GM21619 (cell line): ENCODE measurements at regions not wholly inside any gene's neighbourhood (a gene's known extent, or its start where the extent isn't known, plus 50 kb on each side); places are given as distances from the start of the nearest gene placed in this dataset.

Experiments
- ATAC-seq: cut with Tn5 transposase; IDR thresholded peaks from one replicate; pipeline ENCODE4 v1.9.1; 2021; ENCODE audit not compliant: unreplicated experiment

DNA sequence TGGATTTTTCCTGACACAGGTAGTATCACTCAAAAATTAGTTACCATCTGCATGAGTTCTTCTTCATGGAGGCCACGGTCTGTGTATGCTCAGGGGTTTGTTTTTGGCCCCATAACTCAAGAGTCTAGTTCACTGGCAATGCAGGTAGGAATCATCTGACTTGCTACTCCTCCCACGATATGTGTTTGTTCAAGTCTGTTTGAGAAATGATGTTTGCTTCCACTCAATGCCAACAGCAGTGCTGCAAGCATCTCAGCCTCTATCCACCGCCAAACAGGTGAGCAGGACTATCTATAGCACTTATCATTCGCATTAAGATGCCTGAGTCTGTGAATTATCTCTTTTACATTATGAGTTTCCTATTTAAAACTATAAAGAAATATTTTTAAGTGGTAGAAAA, 264.8 kb upstream of the PTGER4 start:
- ATAC-seq = no peak

- ATAC-seq = no peak
These were observed 266.0 kb upstream of the PTGER4 start for GRCh38 chr5:40413743-40414142.

DNA sequence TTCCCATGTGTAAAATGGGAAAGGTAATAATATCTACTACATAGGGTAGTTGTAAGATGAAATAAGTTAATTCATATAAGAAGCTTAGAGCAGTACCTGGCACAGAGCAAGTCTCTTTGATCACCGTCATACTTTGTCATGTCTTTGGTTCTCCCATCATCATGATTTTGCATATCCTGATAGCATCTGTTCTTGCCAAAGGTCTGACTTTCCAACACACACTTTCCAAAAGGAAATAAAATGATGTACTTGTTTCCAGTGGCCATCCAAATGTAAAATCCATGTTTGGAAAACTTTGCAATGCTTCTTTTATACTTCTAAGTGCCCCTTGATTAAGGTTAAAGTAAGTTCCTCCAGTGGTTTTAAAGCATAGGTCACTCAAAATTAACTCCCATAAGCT, 266.9 kb upstream of the PTGER4 start:
- ATAC-seq = no peak

DNA sequence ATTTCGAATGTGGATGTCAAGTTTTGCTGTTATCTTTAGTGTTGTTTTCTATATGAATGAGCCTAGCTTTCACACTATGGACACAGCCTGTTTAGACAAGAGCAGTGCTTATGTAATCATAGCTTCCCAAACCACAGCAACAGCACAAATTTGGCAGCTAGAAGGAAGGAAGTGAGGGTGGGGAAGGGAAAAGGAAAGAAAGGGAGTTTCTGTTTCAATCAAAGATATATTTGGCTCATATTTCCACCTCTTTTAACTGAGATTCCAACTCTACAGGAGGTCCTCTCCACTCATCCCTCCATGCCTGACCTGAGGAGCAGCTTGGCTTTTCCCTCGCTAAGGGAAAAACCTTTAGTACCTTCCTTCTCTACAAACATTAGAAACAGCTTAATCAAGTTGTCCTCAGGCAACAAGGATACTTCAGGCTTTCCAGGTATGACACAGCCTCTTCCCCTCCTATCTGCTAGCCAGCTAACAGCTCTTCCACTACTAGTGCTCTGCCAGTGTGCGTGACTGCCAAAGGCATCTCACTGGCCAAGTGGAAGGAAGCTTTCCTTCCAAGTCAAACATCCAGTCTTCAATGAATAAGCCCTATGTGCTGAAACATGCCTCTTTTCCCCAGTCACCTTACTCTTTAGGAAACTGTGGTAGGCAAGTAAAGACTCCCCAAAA, 268.6 kb upstream of the PTGER4 start:
- ATAC-seq = no peak

DNA sequence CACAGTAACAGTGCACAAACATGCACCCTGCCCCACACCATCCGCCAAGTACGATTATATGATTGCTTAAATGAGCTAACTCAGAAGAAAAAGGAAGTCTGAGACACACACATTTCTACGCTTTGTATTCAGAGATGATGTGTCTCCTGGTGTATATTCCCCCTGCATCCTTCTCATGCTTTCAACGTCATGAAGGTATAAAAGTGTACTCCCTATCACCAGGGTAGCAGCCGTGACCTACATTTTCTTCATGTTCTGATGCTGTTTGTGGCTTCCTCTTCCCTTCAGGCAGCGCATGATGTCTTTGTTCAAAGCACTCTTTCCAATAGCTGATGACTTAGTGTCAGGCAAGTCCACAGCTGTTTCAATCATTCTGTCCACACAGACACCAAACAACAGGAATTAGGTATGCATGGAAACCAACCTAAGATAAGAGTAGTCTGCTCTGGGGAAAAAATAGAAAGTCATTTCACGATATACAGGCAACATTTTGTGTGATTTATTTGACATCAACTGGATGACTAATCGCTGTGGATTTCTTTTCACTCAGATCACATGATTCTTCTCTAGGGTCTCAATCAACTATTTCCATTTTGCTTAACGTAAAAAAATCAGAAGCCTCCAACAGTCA, 269.4 kb upstream of the PTGER4 start:
- ATAC-seq = no peak

DNA sequence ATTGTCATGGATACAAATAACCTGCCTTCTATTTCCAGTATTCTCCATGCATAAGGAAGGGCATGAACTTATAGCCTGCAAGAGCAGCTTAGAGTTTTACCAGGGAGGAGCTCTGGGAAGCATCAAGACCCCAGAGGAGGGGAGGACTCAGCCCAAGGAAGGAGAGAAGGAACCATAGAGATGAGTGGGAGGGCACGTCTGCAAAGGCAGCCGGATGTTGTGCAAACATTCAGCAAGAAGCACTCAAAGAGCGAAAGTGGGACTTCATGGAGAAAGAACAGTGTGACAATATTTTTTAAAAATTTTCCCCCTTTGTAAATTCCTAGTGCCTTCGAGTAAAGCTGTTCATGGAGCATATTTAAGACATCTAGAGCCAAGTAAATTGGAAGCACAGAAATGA, 270.1 kb upstream of the PTGER4 start:
- ATAC-seq = no peak

DNA sequence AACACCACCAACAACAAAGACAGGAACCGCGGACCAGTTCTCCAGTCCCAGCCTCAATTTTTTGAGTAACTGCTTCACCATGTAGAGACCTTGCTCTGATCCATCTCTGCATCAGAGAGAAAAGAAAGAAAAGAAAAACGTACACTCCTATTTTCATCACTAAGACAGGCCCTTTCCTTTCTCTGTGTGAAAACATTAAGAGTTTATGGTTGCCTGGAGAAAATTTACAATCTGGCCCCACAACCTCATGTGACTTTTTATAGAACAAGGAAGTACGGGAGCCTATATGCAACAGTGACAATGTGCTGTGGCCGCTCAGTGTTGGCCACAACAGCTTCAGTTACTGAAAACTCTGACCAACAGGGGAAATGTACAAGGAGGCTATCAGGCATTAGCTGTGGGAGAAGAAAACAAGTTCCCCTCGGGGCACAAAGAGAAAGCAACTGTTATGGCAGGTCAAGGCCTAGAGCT, 272.9 kb upstream of the PTGER4 start:
- no peak for ATAC-seq

- ATAC-seq = no peak
These were observed 273.5 kb upstream of the PTGER4 start for GRCh38 chr5:40405996-40406740.

GRCh38 chr5:40405230-40405629, 274.5 kb upstream of the PTGER4 start:
- no peak for ATAC-seq

DNA sequence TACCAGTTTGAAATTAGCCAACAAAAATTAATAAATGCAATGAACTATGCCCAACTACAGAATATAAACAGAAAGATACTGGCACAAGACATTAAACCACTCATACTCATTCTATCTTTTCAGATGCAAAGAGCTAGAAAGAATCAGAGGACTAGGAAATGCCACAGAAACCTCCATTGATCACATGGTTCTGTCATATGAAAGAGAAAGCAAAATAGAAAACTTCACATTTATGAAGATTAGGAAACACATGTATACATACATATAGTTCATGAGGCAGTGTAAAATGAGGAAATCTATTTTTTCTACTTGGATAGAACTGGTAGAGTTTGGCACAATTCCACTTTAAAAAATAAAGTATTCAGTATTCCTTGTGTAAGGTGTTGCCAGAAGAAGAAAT, 275.1 kb upstream of the PTGER4 start:
- ATAC-seq = peak; percentile 63

GRCh38 chr5:40402007-40402364, 277.7 kb upstream of the PTGER4 start:
- no peak for ATAC-seq

- peak; percentile 69 for ATAC-seq
These were observed 278.3 kb upstream of the PTGER4 start for GRCh38 chr5:40401284-40402006.

DNA sequence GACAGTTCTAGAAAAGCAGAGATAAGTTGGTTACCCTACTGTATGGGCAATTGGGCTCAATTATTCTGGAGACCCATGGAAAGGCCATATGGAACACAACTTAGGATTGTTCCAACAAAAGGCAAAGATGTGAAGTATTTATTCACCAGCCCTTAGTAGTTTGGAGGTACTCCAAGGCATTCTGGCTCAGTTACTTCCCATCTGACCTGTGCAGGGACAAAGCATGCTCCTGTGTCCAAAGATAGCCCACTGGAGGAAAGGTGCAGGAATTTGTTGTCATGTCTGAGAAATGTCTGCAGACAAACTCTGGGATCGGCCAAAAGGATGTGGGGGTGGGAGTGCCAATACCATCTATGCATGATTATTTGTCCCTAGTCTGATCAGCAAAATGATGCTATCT, 279.5 kb upstream of the PTGER4 start:
- ATAC-seq = no peak

- ATAC-seq = no peak
These were observed 280.4 kb upstream of the PTGER4 start for GRCh38 chr5:40399349-40399748.

DNA sequence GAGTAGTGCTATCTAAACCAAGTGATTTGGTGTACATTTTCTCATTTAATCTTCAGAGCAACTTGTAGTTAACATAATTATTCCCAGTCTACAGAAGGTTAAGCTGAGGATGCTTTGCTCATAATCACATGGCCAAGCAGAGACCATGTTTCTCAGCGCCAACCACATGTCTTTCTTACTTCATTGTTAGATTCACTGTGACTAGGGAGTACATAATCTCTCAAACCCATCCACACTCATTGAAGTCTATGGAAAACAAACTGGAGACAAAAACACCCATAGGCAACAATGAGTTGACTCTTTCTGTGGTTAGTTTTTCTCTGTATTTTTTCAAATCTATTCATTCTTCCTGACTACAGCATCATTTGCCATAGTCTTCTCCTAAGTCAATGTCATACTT, 281.7 kb upstream of the PTGER4 start:
- no peak for ATAC-seq

DNA sequence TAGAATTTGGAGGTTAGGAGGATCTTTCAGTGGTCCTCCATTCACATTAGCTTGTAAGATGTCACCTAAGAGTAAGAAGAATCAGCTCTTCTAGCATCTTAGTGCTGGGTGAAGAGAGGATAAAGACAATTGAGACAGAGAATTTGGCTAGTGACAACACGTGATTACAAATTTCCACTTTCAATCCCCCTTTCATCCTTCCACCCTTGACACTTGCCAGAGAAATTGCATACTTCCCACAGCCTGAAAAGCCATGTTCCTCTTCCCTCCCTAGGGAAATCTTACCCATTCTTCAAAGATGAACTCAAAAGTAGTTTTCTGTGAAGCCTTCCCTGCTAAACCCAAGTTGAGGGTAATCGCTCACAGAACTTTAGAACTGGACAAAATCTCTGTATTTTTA, 282.6 kb upstream of the PTGER4 start:
- ATAC-seq = no peak

DNA sequence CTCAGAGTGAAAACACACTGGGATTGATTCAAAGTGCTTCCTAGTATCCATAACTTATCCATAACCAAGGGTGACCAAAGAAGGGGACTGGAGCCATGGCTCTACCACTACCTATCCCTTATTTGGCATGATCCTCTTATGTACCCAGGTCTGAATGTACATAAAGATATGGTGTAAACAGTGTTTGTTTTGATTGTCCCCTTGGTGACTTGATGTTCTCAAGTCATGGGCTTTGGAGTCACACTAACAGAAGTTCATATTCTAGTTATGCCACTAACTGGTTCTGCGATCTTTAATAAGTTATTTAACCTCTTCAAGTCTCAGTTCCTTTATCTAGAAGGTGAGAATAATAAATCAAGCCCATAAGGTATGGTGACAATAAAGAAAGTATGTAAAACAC, 283.4 kb upstream of the PTGER4 start:
- no peak for ATAC-seq

DNA sequence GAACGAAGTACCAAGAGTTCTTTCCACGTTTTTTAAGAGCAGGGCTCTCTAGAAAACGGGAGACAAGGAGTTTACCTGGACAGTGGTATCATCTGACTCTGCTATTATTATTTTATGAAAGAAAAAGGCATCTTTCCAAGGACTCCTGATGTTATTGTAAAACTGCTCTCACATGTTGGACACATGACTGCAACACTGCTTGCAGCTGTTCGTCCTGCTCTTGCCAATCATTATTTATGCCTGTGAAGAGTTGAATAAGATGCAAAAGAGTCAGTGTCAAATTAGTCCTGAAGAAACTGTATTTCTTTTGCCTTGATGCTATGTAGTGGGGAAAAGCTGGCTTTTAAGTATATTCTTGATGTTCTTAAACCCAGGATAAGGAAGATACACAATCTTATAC, 284.5 kb upstream of the PTGER4 start:
- ATAC-seq = no peak

DNA sequence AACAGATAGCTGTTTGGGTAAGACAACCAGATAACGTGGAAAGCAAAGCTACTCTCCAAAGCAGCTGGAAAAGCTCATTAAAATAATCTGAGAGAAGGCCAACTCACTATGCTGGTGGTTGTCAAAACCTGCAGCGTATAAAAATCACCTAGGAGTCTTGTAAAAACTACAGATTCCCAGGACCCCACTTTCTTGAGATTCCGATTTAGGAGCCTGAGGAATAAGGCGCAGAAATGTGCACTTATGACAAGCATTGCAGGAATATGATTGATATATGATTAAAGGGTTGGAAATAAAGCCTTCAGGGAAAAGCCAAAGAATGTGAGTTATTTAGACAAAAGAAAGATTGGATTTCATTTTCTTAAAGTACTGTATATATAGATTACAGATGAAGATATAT, 285.0 kb upstream of the PTGER4 start:
- ATAC-seq = no peak

- no peak for ATAC-seq
These were observed 288.1 kb upstream of the PTGER4 start for GRCh38 chr5:40391642-40392041.

GRCh38 chr5:40390281-40391149, 289.2 kb upstream of the PTGER4 start:
- ATAC-seq = no peak
